Liver (tissue), 3 donors: ENCODE measurements at regions not wholly inside any gene's neighbourhood (a gene's known extent, or its start where the extent isn't known, plus 50 kb on each side); places are given as distances from the start of the nearest gene placed in this dataset.

Source experiments
- EGR1 ChIP-seq, 2 donors: IDR thresholded peaks; 2 replicates each; pipeline ENCODE4 v1.6.1; 2016 to 2018; ENCODE audit warnings: antibody characterized with exemption in 2 of 2, low read depth in 2 of 2
- FOXA2 ChIP-seq: IDR thresholded peaks from 2 replicates; pipeline ENCODE4 v1.6.1; 2016; ENCODE audit warnings: antibody characterized with exemption
- GABPA ChIP-seq, 2 donors: IDR thresholded peaks in 1 of 2; conservative IDR thresholded peaks in 1 of 2; 2 replicates each; pipeline ENCODE4 v1.6.1; 2016; ENCODE audit warnings: antibody characterized with exemption in 2 of 2, mild to moderate bottlenecking in 1 of 2, moderate library complexity in 1 of 2
- RAD21 ChIP-seq, 2 donors: IDR thresholded peaks; 2 replicates each; pipeline ENCODE4 v1.6.1; 2016; ENCODE audit warnings: antibody characterized with exemption in 2 of 2, mild to moderate bottlenecking in 2 of 2
- YY1 ChIP-seq: IDR thresholded peaks from 2 replicates; pipeline ENCODE4 v1.6.1; 2016; ENCODE audit warnings: antibody characterized with exemption, mild to moderate bottlenecking
- TF ChIP-seq, protein P1 (sequence below): fragments of 150-350 bp; IDR thresholded peaks from 2 replicates; pipeline ENCODE4 v1.5.1; 2017; ENCODE audit warnings: improper control_type of control experiment, low read depth, low read length; ENCODE audit not compliant: missing input control
- TF ChIP-seq, protein P2 (sequence below): IDR thresholded peaks from 2 replicates; pipeline ENCODE4 v1.6.1; 2016; ENCODE audit warnings: antibody characterized with exemption, mild to moderate bottlenecking
- TF ChIP-seq, protein P3 (sequence below): IDR thresholded peaks from 2 replicates; pipeline ENCODE4 v1.6.1; 2016; ENCODE audit warnings: antibody characterized with exemption
- donor health status: healthy.
- donor health status: healthy.

- TF ChIP-seq EGR1 (IDR thresholded peaks at IDR 0.05; ENCODE audit: low read depth in 2 of 2) (no peak), YY1 (no peak), FOXA2 (no peak), RAD21 (IDR thresholded peaks at IDR 0.05) (no peak), GABPA (IDR thresholded peaks at IDR 0.05 in 1 of 2, conservative IDR thresholded peaks at IDR 0.05 in 1 of 2) (no peak)
- TF ChIP-seq, protein P1, sequence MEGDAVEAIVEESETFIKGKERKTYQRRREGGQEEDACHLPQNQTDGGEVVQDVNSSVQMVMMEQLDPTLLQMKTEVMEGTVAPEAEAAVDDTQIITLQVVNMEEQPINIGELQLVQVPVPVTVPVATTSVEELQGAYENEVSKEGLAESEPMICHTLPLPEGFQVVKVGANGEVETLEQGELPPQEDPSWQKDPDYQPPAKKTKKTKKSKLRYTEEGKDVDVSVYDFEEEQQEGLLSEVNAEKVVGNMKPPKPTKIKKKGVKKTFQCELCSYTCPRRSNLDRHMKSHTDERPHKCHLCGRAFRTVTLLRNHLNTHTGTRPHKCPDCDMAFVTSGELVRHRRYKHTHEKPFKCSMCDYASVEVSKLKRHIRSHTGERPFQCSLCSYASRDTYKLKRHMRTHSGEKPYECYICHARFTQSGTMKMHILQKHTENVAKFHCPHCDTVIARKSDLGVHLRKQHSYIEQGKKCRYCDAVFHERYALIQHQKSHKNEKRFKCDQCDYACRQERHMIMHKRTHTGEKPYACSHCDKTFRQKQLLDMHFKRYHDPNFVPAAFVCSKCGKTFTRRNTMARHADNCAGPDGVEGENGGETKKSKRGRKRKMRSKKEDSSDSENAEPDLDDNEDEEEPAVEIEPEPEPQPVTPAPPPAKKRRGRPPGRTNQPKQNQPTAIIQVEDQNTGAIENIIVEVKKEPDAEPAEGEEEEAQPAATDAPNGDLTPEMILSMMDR = no peak
- TF ChIP-seq, protein P2, sequence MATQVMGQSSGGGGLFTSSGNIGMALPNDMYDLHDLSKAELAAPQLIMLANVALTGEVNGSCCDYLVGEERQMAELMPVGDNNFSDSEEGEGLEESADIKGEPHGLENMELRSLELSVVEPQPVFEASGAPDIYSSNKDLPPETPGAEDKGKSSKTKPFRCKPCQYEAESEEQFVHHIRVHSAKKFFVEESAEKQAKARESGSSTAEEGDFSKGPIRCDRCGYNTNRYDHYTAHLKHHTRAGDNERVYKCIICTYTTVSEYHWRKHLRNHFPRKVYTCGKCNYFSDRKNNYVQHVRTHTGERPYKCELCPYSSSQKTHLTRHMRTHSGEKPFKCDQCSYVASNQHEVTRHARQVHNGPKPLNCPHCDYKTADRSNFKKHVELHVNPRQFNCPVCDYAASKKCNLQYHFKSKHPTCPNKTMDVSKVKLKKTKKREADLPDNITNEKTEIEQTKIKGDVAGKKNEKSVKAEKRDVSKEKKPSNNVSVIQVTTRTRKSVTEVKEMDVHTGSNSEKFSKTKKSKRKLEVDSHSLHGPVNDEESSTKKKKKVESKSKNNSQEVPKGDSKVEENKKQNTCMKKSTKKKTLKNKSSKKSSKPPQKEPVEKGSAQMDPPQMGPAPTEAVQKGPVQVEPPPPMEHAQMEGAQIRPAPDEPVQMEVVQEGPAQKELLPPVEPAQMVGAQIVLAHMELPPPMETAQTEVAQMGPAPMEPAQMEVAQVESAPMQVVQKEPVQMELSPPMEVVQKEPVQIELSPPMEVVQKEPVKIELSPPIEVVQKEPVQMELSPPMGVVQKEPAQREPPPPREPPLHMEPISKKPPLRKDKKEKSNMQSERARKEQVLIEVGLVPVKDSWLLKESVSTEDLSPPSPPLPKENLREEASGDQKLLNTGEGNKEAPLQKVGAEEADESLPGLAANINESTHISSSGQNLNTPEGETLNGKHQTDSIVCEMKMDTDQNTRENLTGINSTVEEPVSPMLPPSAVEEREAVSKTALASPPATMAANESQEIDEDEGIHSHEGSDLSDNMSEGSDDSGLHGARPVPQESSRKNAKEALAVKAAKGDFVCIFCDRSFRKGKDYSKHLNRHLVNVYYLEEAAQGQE = no peak
- TF ChIP-seq, protein P3, sequence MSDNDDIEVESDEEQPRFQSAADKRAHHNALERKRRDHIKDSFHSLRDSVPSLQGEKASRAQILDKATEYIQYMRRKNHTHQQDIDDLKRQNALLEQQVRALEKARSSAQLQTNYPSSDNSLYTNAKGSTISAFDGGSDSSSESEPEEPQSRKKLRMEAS = no peak
Measured at GRCh38 chr2:62603154-62603712, 97.2 kb upstream of the TMEM17 start.
